HepG2 (cell line): ENCODE measurements at regions not wholly inside any gene's neighbourhood (a gene's known extent, or its start where the extent isn't known, plus 50 kb on each side); places are given as distances from the start of the nearest gene placed in this dataset.

Source experiments
- AGO1 ChIP-seq: fragments of 200-400 bp; formaldehyde crosslinking; IDR thresholded peaks from 2 replicates; pipeline ENCODE4 v1.6.1; 2017; ENCODE audit warnings: mild to moderate bottlenecking, low read depth, low read length, moderate library complexity; ENCODE audit not compliant: poor library complexity, severe bottlenecking
- HDAC6 ChIP-seq: fragments of 200-600 bp; sonication (generic); IDR thresholded peaks from 2 replicates; pipeline ENCODE4 v1.7.0; 2017; ENCODE audit warnings: mild to moderate bottlenecking, antibody characterized with exemption, low read length, low read depth
- HNRNPUL1 ChIP-seq: fragments of 200-400 bp; formaldehyde crosslinking; IDR thresholded peaks from 2 replicates; pipeline ENCODE4 v1.6.1; 2017; ENCODE audit warnings: low read depth, mild to moderate bottlenecking, low read length, moderate library complexity
- KAT8 ChIP-seq: IDR thresholded peaks from 2 replicates; pipeline ENCODE4 v1.6.1; 2016; ENCODE audit warnings: missing genetic modification reagents, missing compliant biosample characterization
- KDM4B ChIP-seq: sonication (generic); formaldehyde crosslinking; IDR thresholded peaks from 2 replicates; pipeline ENCODE4 v1.4.0; 2020; ENCODE audit warnings: missing genetic modification reagents
- MTA3 ChIP-seq: sonication (generic); formaldehyde crosslinking; IDR thresholded peaks from 2 replicates; pipeline ENCODE4 v1.4.0; 2020; ENCODE audit warnings: missing genetic modification reagents
- NAIF1 ChIP-seq: sonication (generic); formaldehyde crosslinking; IDR thresholded peaks from 2 replicates; pipeline ENCODE4 v1.5.0; 2020; ENCODE audit warnings: mild to moderate bottlenecking, missing genetic modification reagents, borderline replicate concordance
- NFE2 ChIP-seq: sonication (generic); formaldehyde crosslinking; IDR thresholded peaks from 2 replicates; pipeline ENCODE4 v1.4.0; 2020; ENCODE audit warnings: missing genetic modification reagents
- POGZ ChIP-seq: sonication (generic); formaldehyde crosslinking; IDR thresholded peaks from 2 replicates; pipeline ENCODE4 v1.4.0; 2020; ENCODE audit warnings: mild to moderate bottlenecking, missing genetic modification reagents
- SATB2 ChIP-seq: sonication (generic); formaldehyde crosslinking; IDR thresholded peaks from 2 replicates; pipeline ENCODE4 v1.5.0; 2020; ENCODE audit warnings: missing genetic modification reagents
- SMYD3 ChIP-seq: sonication (generic); formaldehyde crosslinking; IDR thresholded peaks from 2 replicates; pipeline ENCODE4 v1.8.1; 2023; ENCODE audit warnings: mild to moderate bottlenecking, missing genetic modification reagents
- TEAD3 ChIP-seq: optimal IDR thresholded peaks from 2 replicates; pipeline ENCODE3; 2016; ENCODE audit warnings: borderline replicate concordance
- ZBTB20 ChIP-seq: sonication (generic); formaldehyde crosslinking; IDR thresholded peaks from 2 replicates; pipeline ENCODE4 v1.8.1; 2023; ENCODE audit warnings: missing genetic modification reagents, low read depth, mild to moderate bottlenecking, borderline replicate concordance
- ZFP36L2 ChIP-seq: sonication (generic); formaldehyde crosslinking; IDR thresholded peaks from 2 replicates; pipeline ENCODE4 v1.4.0; 2020; ENCODE audit warnings: missing genetic modification reagents
- ZMAT3 ChIP-seq: sonication (generic); formaldehyde crosslinking; conservative IDR thresholded peaks from 2 replicates; pipeline ENCODE4 v1.7.0; 2021; ENCODE audit warnings: missing genetic modification reagents
- ZNF441 ChIP-seq: sonication (generic); formaldehyde crosslinking; IDR thresholded peaks from 2 replicates; pipeline ENCODE4 v1.7.0; 2021; ENCODE audit warnings: missing genetic modification reagents, borderline replicate concordance
- ZNF510 ChIP-seq: sonication (generic); formaldehyde crosslinking; IDR thresholded peaks from 2 replicates; pipeline ENCODE4 v1.4.0; 2020; ENCODE audit warnings: low read depth, mild to moderate bottlenecking, missing genetic modification reagents
- ZNF747 ChIP-seq: sonication (generic); formaldehyde crosslinking; IDR thresholded peaks from 2 replicates; pipeline ENCODE4 v1.8.1; 2023; ENCODE audit warnings: missing genetic modification reagents, mild to moderate bottlenecking, borderline replicate concordance
- ZNF775 ChIP-seq: sonication (generic); formaldehyde crosslinking; IDR thresholded peaks from 2 replicates; pipeline ENCODE4 v1.4.0; 2020; ENCODE audit warnings: missing genetic modification reagents, mild to moderate bottlenecking, moderate library complexity, borderline replicate concordance
- TF ChIP-seq, protein P1 (sequence below): sonication (generic); formaldehyde crosslinking; conservative IDR thresholded peaks from 2 replicates; pipeline ENCODE4 v1.8.0; 2022; ENCODE audit warnings: low read depth, missing genetic modification reagents
- TF ChIP-seq, protein P2 (sequence below): sonication (generic); formaldehyde crosslinking; IDR thresholded peaks from 2 replicates; pipeline ENCODE4 v1.8.0; 2022; ENCODE audit warnings: missing genetic modification reagents, mild to moderate bottlenecking, inconsistent platforms, borderline replicate concordance
- TF ChIP-seq, protein P3 (sequence below): sonication (generic); formaldehyde crosslinking; IDR thresholded peaks from 2 replicates; pipeline ENCODE4 v1.4.0; 2020; ENCODE audit warnings: mild to moderate bottlenecking, missing genetic modification reagents, borderline replicate concordance
- TF ChIP-seq, protein P4 (sequence below): sonication (generic); formaldehyde crosslinking; IDR thresholded peaks from 2 replicates; pipeline ENCODE4 v1.4.0; 2020; ENCODE audit warnings: mild to moderate bottlenecking, low read depth, missing genetic modification reagents

DNA sequence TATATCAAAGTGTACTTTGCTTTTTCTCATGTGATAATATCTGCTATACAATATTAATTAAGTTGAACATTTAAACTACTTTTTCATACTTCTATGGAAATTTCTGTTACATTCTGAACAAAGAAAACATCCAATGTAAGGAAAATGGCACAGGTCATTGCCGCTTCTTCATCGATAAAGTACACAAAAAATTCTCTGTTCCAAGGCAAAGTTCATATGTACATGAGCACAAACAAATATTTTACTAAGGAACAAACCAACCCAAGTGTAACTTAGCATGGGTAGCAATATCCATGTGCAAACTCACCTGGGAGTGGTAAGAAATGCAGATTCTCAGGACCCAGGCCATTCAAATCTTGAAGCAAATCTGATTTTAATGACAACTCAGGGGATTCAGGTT lies 139.8 kb downstream of the TMEM161B start (continued):
- no peak for TF ChIP-seq ZNF441 (CRISPR knock-in tag)
- TF ChIP-seq, protein P1, sequence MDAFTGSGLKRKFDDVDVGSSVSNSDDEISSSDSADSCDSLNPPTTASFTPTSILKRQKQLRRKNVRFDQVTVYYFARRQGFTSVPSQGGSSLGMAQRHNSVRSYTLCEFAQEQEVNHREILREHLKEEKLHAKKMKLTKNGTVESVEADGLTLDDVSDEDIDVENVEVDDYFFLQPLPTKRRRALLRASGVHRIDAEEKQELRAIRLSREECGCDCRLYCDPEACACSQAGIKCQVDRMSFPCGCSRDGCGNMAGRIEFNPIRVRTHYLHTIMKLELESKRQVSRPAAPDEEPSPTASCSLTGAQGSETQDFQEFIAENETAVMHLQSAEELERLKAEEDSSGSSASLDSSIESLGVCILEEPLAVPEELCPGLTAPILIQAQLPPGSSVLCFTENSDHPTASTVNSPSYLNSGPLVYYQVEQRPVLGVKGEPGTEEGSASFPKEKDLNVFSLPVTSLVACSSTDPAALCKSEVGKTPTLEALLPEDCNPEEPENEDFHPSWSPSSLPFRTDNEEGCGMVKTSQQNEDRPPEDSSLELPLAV (CRISPR knock-in tag): no peak
- TF ChIP-seq ZFP36L2 (CRISPR knock-in tag): no peak
- no peak for TF ChIP-seq AGO1
- TF ChIP-seq ZBTB20 (CRISPR knock-in tag): peak; percentile 67; the same call in 1 of the 2 replicates
- no peak for TF ChIP-seq ZNF775 (CRISPR knock-in tag)
- TF ChIP-seq, protein P2, sequence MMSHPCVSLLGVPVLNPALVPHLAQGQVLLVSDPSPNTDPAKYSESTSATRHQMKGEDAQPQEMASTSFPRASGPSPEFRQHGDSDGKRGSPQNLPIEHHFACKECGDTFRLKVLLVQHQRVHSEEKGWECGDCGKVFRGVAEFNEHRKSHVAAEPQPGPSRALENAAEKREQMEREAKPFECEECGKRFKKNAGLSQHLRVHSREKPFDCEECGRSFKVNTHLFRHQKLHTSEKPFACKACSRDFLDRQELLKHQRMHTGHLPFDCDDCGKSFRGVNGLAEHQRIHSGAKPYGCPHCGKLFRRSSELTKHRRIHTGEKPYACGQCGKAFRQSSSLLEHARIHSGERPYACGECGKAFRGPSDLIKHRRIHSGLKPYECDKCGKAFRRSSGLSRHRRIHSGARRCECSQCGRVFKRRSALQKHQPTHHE (CRISPR knock-in tag): no peak
- TF ChIP-seq KDM4B: 0 out of 2 replicates have a peak, but pooled peaks have one; percentile 40
- TF ChIP-seq NAIF1: no peak
- no peak for TF ChIP-seq ZMAT3 (CRISPR knock-in tag)
- no peak for TF ChIP-seq ZNF510 (CRISPR knock-in tag)
- TF ChIP-seq HNRNPUL1: no peak
- no peak for TF ChIP-seq SATB2 (CRISPR knock-in tag)
- TF ChIP-seq KAT8 (CRISPR knock-in tag): peak; percentile 45; the same call in 1 of the 2 replicates
- TF ChIP-seq HDAC6: no peak
- TF ChIP-seq POGZ: peak; percentile 94
- TF ChIP-seq NFE2 (CRISPR knock-in tag): no peak
- TF ChIP-seq, protein P3, sequence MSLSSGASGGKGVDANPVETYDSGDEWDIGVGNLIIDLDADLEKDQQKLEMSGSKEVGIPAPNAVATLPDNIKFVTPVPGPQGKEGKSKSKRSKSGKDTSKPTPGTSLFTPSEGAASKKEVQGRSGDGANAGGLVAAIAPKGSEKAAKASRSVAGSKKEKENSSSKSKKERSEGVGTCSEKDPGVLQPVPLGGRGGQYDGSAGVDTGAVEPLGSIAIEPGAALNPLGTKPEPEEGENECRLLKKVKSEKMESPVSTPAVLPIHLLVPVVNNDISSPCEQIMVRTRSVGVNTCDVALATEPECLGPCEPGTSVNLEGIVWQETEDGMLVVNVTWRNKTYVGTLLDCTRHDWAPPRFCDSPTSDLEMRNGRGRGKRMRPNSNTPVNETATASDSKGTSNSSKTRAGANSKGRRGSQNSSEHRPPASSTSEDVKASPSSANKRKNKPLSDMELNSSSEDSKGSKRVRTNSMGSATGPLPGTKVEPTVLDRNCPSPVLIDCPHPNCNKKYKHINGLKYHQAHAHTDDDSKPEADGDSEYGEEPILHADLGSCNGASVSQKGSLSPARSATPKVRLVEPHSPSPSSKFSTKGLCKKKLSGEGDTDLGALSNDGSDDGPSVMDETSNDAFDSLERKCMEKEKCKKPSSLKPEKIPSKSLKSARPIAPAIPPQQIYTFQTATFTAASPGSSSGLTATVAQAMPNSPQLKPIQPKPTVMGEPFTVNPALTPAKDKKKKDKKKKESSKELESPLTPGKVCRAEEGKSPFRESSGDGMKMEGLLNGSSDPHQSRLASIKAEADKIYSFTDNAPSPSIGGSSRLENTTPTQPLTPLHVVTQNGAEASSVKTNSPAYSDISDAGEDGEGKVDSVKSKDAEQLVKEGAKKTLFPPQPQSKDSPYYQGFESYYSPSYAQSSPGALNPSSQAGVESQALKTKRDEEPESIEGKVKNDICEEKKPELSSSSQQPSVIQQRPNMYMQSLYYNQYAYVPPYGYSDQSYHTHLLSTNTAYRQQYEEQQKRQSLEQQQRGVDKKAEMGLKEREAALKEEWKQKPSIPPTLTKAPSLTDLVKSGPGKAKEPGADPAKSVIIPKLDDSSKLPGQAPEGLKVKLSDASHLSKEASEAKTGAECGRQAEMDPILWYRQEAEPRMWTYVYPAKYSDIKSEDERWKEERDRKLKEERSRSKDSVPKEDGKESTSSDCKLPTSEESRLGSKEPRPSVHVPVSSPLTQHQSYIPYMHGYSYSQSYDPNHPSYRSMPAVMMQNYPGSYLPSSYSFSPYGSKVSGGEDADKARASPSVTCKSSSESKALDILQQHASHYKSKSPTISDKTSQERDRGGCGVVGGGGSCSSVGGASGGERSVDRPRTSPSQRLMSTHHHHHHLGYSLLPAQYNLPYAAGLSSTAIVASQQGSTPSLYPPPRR (CRISPR knock-in tag): peak; percentile 76; the same call in 1 of the 2 replicates
- TF ChIP-seq, protein P4, sequence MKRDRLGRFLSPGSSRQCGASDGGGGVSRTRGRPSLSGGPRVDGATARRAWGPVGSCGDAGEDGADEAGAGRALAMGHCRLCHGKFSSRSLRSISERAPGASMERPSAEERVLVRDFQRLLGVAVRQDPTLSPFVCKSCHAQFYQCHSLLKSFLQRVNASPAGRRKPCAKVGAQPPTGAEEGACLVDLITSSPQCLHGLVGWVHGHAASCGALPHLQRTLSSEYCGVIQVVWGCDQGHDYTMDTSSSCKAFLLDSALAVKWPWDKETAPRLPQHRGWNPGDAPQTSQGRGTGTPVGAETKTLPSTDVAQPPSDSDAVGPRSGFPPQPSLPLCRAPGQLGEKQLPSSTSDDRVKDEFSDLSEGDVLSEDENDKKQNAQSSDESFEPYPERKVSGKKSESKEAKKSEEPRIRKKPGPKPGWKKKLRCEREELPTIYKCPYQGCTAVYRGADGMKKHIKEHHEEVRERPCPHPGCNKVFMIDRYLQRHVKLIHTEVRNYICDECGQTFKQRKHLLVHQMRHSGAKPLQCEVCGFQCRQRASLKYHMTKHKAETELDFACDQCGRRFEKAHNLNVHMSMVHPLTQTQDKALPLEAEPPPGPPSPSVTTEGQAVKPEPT (CRISPR knock-in tag): no peak
- TF ChIP-seq MTA3 (CRISPR knock-in tag): no peak
- no peak for TF ChIP-seq ZNF747
- TF ChIP-seq SMYD3 (CRISPR knock-in tag): no peak
- TF ChIP-seq TEAD3: peak; percentile 57
